ENCODE measurements at regions not wholly inside any gene's neighbourhood (a gene's known extent, or its start where the extent isn't known, plus 50 kb on each side); places are given as distances from the start of the nearest gene placed in this dataset.
"Not testable (repeated sequence)": the region's sequence is repeated elsewhere in the genome, so short reads cannot be mapped to it uniquely, and the experiment has no call there.

GRCh38 chr7:34539003-34539402 is 119.0 kb upstream of the NPSR1 start:
- DNase-seq (ENCODE audit: low spot score), result no peak
- no peak for ATAC-seq
- intact Hi-C loops (cut with DNase I), result no loop called here

GRCh38 chr7:34544621-34545020 is 113.4 kb upstream of the NPSR1 start:
- DNase-seq (ENCODE audit: low spot score) (no peak), ATAC-seq (no peak)
- intact Hi-C loops (cut with DNase I), result no loop called here

GRCh38 chr7:34550996-34551395 is 107.0 kb upstream of the NPSR1 start:
- ATAC-seq, result no peak
- DNase-seq (ENCODE audit: low spot score), result no peak
- intact Hi-C loops (cut with DNase I), result no loop called here

- no peak for ATAC-seq
- intact Hi-C loops (cut with DNase I), result no loop called here
- no peak for DNase-seq (ENCODE audit: low spot score)
Observed at GRCh38 chr7:34552502-34552901, 105.5 kb upstream of the NPSR1 start.

- intact Hi-C loops (cut with DNase I), result no loop called here
- no peak for ATAC-seq
Observed at GRCh38 chr7:34558022-34558421, 100.0 kb upstream of the NPSR1 start.

GRCh38 chr7:34564091-34564490 is 93.9 kb upstream of the NPSR1 start:
- intact Hi-C loops (cut with DNase I), result no loop called here
- DNase-seq (ENCODE audit: low spot score), result no peak
- no peak for ATAC-seq

More at GRCh38 chr7:34558022-34558421, 100.0 kb upstream of the NPSR1 start:
- DNase-seq (ENCODE audit: low spot score), result no peak

GRCh38 chr7:34567906-34568305 is 90.1 kb upstream of the NPSR1 start:
- intact Hi-C loops (cut with DNase I), result no loop called here
- DNase-seq (ENCODE audit: low spot score) (no peak), ATAC-seq (no peak)

- no peak for ATAC-seq
- DNase-seq (ENCODE audit: low spot score), result no peak
- intact Hi-C loops (cut with DNase I), result no loop called here
Observed at GRCh38 chr7:34569975-34570699, 87.9 kb upstream of the NPSR1 start.

- DNase-seq (ENCODE audit: low spot score), result no peak
- intact Hi-C loops (cut with DNase I), result no loop called here
- no peak for ATAC-seq
Observed at GRCh38 chr7:34575006-34575405, 83.0 kb upstream of the NPSR1 start.

- intact Hi-C loops (cut with DNase I); ATAC-seq; DNase-seq (ENCODE audit: low spot score): not testable (repeated sequence)
Observed at GRCh38 chr7:34577934-34578333, 80.1 kb upstream of the NPSR1 start.

GRCh38 chr7:34581698-34582097 is 76.3 kb upstream of the NPSR1 start:
- ATAC-seq; DNase-seq (ENCODE audit: low spot score); intact Hi-C loops (cut with DNase I): not testable (repeated sequence)

- no peak for ATAC-seq
- DNase-seq (ENCODE audit: low spot score), result no peak
- intact Hi-C loops (cut with DNase I), result no loop called here
Observed at GRCh38 chr7:34584526-34584925, 73.5 kb upstream of the NPSR1 start.

GRCh38 chr7:34596887-34597286 is 61.1 kb upstream of the NPSR1 start:
- ATAC-seq, result no peak

GRCh38 chr7:34603711-34604444 is 54.1 kb upstream of the NPSR1 start:
- intact Hi-C loops (cut with DNase I), result no loop called here
- no peak for DNase-seq (ENCODE audit: low spot score)
- ATAC-seq, result no peak

More at GRCh38 chr7:34596887-34597286, 61.1 kb upstream of the NPSR1 start:
- intact Hi-C loops (cut with DNase I), result no loop called here
- DNase-seq (ENCODE audit: low spot score), result no peak
